ENCODE measurements at regions not wholly inside any gene's neighbourhood (a gene's known extent, or its start where the extent isn't known, plus 50 kb on each side); places are given as distances from the start of the nearest gene placed in this dataset.

GRCh38 chr13:59360108-59360507 lies 803.6 kb downstream of the DIAPH3 start:
- TF ChIP-seq, protein P1, sequence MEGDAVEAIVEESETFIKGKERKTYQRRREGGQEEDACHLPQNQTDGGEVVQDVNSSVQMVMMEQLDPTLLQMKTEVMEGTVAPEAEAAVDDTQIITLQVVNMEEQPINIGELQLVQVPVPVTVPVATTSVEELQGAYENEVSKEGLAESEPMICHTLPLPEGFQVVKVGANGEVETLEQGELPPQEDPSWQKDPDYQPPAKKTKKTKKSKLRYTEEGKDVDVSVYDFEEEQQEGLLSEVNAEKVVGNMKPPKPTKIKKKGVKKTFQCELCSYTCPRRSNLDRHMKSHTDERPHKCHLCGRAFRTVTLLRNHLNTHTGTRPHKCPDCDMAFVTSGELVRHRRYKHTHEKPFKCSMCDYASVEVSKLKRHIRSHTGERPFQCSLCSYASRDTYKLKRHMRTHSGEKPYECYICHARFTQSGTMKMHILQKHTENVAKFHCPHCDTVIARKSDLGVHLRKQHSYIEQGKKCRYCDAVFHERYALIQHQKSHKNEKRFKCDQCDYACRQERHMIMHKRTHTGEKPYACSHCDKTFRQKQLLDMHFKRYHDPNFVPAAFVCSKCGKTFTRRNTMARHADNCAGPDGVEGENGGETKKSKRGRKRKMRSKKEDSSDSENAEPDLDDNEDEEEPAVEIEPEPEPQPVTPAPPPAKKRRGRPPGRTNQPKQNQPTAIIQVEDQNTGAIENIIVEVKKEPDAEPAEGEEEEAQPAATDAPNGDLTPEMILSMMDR (conservative IDR thresholded peaks at IDR 0.05; ENCODE audit: low read length): no peak
- TF ChIP-seq EZH2phosphoT487 (IDR thresholded peaks at IDR 0.05; ENCODE audit: borderline replicate concordance): no peak
